IMR-90 (cell line): ENCODE measurements at regions not wholly inside any gene's neighbourhood (a gene's known extent, or its start where the extent isn't known, plus 50 kb on each side); places are given as distances from the start of the nearest gene placed in this dataset.

Experiments
- ATAC-seq: fragments of 200-7000 bp; cut with Tn5 transposase; 2 replicates; pipeline ENCODE4 v1.9.1; 2020; ENCODE audit warnings: low read depth, mild to moderate bottlenecking, moderate library complexity
- BruUV-seq: library from RNA; stranded (reverse); fragments of 400-500 nt; replicated peaks from 2 replicates; lab custom pipeline; 2021; lab: Mats Ljungman, UMichigan
- CTCF ChIA-PET: fragments of 300-600 bp; formaldehyde crosslinking; extraction: SDS; loops from one replicate; lab custom pipeline; 2021; ENCODE audit warnings: antibody characterized with exemption; lab: Yijun Ruan, JAX
- POLR2A ChIA-PET: fragments of 300-600 bp; sonication (Branson Sonifier 250); formaldehyde crosslinking; loops from one replicate; lab custom pipeline; 2022; ENCODE audit warnings: antibody characterized with exemption; ENCODE audit not compliant: unreplicated experiment; lab: Charles Lee
- DNase-seq: peaks from one replicate; pipeline ENCODE4 v3.0.0; 2013
- H2AFZ ChIP-seq: replicated peaks from 2 replicates; pipeline ENCODE3; 2013; ENCODE audit warnings: low read length, mild to moderate bottlenecking; ENCODE audit not compliant: poor library complexity
- H2AK5ac ChIP-seq: 2 replicates; pipeline ENCODE4 v1.6.1; 2013; ENCODE audit warnings: low read depth, low read length, inconsistent platforms
- H2AK9ac ChIP-seq: replicated peaks from 2 replicates; pipeline ENCODE3; 2013; ENCODE audit warnings: mild to moderate bottlenecking, low read depth, low read length, moderate library complexity; ENCODE audit not compliant: poor library complexity
- H2BK120ac ChIP-seq: 2 replicates; pipeline ENCODE4 v1.6.1; 2013; ENCODE audit warnings: low read depth, low read length, inconsistent platforms
- H2BK15ac ChIP-seq: 3 replicates; pipeline ENCODE4 v1.6.1; 2013; ENCODE audit warnings: low read depth, low read length, inconsistent platforms
- H2BK20ac ChIP-seq: 2 replicates; pipeline ENCODE4 v1.6.1; 2013; ENCODE audit warnings: low read depth, mild to moderate bottlenecking, inconsistent platforms, low read length, moderate library complexity
- H2BK5ac ChIP-seq: 2 replicates; pipeline ENCODE4 v1.6.1; 2013; ENCODE audit warnings: mild to moderate bottlenecking, low read depth, low read length, inconsistent platforms; ENCODE audit not compliant: poor library complexity, severe bottlenecking
- H3K14ac ChIP-seq: replicated peaks from 2 replicates; pipeline ENCODE4 v1.6.1; 2013; ENCODE audit warnings: low read depth, low read length, inconsistent platforms
- H3K18ac ChIP-seq: 2 replicates; pipeline ENCODE4 v1.6.1; 2013; ENCODE audit warnings: low read depth, low read length, control low read depth
- H3K23ac ChIP-seq: 2 replicates; pipeline ENCODE4 v1.6.1; 2013; ENCODE audit warnings: low read depth, low read length, inconsistent platforms
- H3K27ac ChIP-seq: 2 replicates; pipeline ENCODE4 v1.5.1; 2013; ENCODE audit warnings: mild to moderate bottlenecking, control low read depth, low read length; ENCODE audit not compliant: insufficient read depth
- H3K27me3 ChIP-seq: 2 replicates; pipeline ENCODE4 v1.6.1; 2013; ENCODE audit warnings: low read length; ENCODE audit not compliant: control insufficient read depth, insufficient read depth
- H3K36me3 ChIP-seq: 2 replicates; pipeline ENCODE4 v1.6.1; 2013; ENCODE audit warnings: low read length, mixed read lengths; ENCODE audit not compliant: control insufficient read depth, insufficient read depth
- H3K4ac ChIP-seq: 2 replicates; pipeline ENCODE4 v1.6.1; 2013; ENCODE audit warnings: low read depth, low read length, inconsistent platforms
- H3K4me1 ChIP-seq: 2 replicates; pipeline ENCODE4 v1.6.1; 2013; ENCODE audit warnings: low read length, mixed read lengths; ENCODE audit not compliant: control insufficient read depth, insufficient read depth
- H3K4me2 ChIP-seq: 2 replicates; pipeline ENCODE4 v1.6.1; 2013; ENCODE audit warnings: low read depth, mild to moderate bottlenecking, control low read depth, low read length, moderate library complexity
- H3K4me3 ChIP-seq: 2 replicates; pipeline ENCODE4 v1.5.1; 2013; ENCODE audit warnings: low read depth, mild to moderate bottlenecking, control low read depth, low read length, moderate library complexity; ENCODE audit not compliant: insufficient read depth
- H3K56ac ChIP-seq: 2 replicates; pipeline ENCODE4 v1.6.1; 2013; ENCODE audit warnings: low read length, inconsistent platforms; ENCODE audit not compliant: insufficient read depth; ENCODE audit errors: extremely low read depth
- H3K79me1 ChIP-seq, 2 experiments: 2 replicates each; pipeline ENCODE4 v1.6.1; 2013; ENCODE audit warnings: low read length in 2 of 2, inconsistent platforms in 1 of 2, low read depth in 1 of 2
- H3K9ac ChIP-seq: 2 replicates; pipeline ENCODE4 v1.6.1; 2013; ENCODE audit warnings: low read depth, low read length, control low read depth
- H3K9me1 ChIP-seq: 2 replicates; pipeline ENCODE4 v1.6.1; 2013; ENCODE audit warnings: low read length, inconsistent platforms; ENCODE audit not compliant: insufficient read depth
- H3K9me3 ChIP-seq: 2 replicates; pipeline ENCODE4 v1.6.1; 2013; ENCODE audit warnings: low read length; ENCODE audit not compliant: control insufficient read depth, insufficient read depth
- H4K20me1 ChIP-seq: 2 replicates; pipeline ENCODE4 v1.6.1; 2013; ENCODE audit warnings: low read length, inconsistent platforms; ENCODE audit not compliant: insufficient read depth
- H4K5ac ChIP-seq: 2 replicates; pipeline ENCODE4 v1.6.1; 2013; ENCODE audit warnings: mild to moderate bottlenecking, low read depth, low read length, control low read depth
- H4K8ac ChIP-seq, 2 experiments: 2 replicates each; pipeline ENCODE4 v1.6.1; 2013; ENCODE audit warnings: low read depth in 2 of 2, low read length in 2 of 2, control low read depth in 1 of 2, inconsistent platforms in 1 of 2
- H4K91ac ChIP-seq: 2 replicates; pipeline ENCODE4 v1.6.1; 2013; ENCODE audit warnings: low read depth, low read length, inconsistent platforms; ENCODE audit not compliant: insufficient read depth
- BHLHE40 ChIP-seq: fragments of 150-350 bp; IDR thresholded peaks from 2 replicates; pipeline ENCODE4 v1.6.1; 2016; ENCODE audit warnings: mild to moderate bottlenecking, low read depth, low read length
- CEBPB ChIP-seq: IDR thresholded peaks from 2 replicates; pipeline ENCODE4 v1.6.1; 2012; ENCODE audit warnings: low read depth, low read length, improper control_type of control experiment
- CHD1 ChIP-seq: IDR thresholded peaks from 2 replicates; pipeline ENCODE4 v1.6.1; 2012; ENCODE audit warnings: low read depth, low read length, improper control_type of control experiment
- CTCF ChIP-seq: conservative IDR thresholded peaks from 2 replicates; pipeline ENCODE4 v1.5.1; 2012; ENCODE audit warnings: mild to moderate bottlenecking, low read depth, low read length, improper control_type of control experiment
- ELK1 ChIP-seq: fragments of 150-350 bp; IDR thresholded peaks from 2 replicates; pipeline ENCODE4 v1.6.1; 2016; ENCODE audit warnings: low read depth, mild to moderate bottlenecking, low read length, moderate library complexity, borderline replicate concordance
- FOS ChIP-seq: fragments of 150-350 bp; IDR thresholded peaks from 2 replicates; pipeline ENCODE4 v1.6.1; 2016; ENCODE audit warnings: low read depth, low read length
- MAFK ChIP-seq: IDR thresholded peaks from 2 replicates; pipeline ENCODE4 v1.6.1; 2012; ENCODE audit warnings: low read depth, low read length, improper control_type of control experiment
- MXI1 ChIP-seq: IDR thresholded peaks from 2 replicates; pipeline ENCODE4 v1.6.1; 2012; ENCODE audit warnings: low read depth, mild to moderate bottlenecking, low read length, moderate library complexity, borderline replicate concordance
- NFE2L2 ChIP-seq: fragments of 150-350 bp; IDR thresholded peaks from 2 replicates; pipeline ENCODE4 v1.6.1; 2016; ENCODE audit warnings: low read depth, mild to moderate bottlenecking, low read length
- POLR2A ChIP-seq: IDR thresholded peaks from 2 replicates; pipeline ENCODE4 v1.6.1; 2012; ENCODE audit warnings: mild to moderate bottlenecking, low read depth, low read length
- RAD21 ChIP-seq: IDR thresholded peaks from 2 replicates; pipeline ENCODE4 v1.6.1; 2012; ENCODE audit warnings: low read length, improper control_type of control experiment
- RCOR1 ChIP-seq: IDR thresholded peaks from 2 replicates; pipeline ENCODE4 v1.6.1; 2012; ENCODE audit warnings: mild to moderate bottlenecking, low read length, improper control_type of control experiment; ENCODE audit not compliant: insufficient replicate concordance
- RFX5 ChIP-seq: IDR thresholded peaks from 2 replicates; pipeline ENCODE4 v1.8.0; 2012; ENCODE audit warnings: low read depth, mild to moderate bottlenecking, low read length, moderate library complexity
- SMC3 ChIP-seq: fragments of 150-350 bp; IDR thresholded peaks from 2 replicates; pipeline ENCODE4 v1.6.1; 2016; ENCODE audit warnings: low read depth, mild to moderate bottlenecking, antibody characterized with exemption, low read length, moderate library complexity
- USF2 ChIP-seq: fragments of 150-350 bp; IDR thresholded peaks from 2 replicates; pipeline ENCODE4 v1.6.1; 2017; ENCODE audit warnings: mild to moderate bottlenecking, antibody characterized with exemption, low read length, low read depth
- WGBS, 2 experiments: methylation state at CpG; one replicate each; pipeline versions ENCODE4 v1.1.5 to v1.1.7; 2013; ENCODE audit warnings: missing lambda C conversion rate in 2 of 2; ENCODE audit not compliant: insufficient read length in 1 of 2; ENCODE audit errors: extremely low coverage in 2 of 2; 5-methylcytosine and 5-hydroxymethylcytosine counted together
- dilution Hi-C: fragments of 300-500 bp; cut with HindIII; formaldehyde crosslinking; loops from one replicate; pipeline ENCODE4 v1.14.3; 2018; ENCODE audit warnings: low sequenced_read_pairs; ENCODE audit not compliant: unreplicated experiment
- in situ Hi-C: fragments of 300-500 bp; cut with MboI; formaldehyde crosslinking; loops from 3 replicates; pipeline ENCODE4 v1.14.3; 2019; ENCODE audit warnings: low sequenced_read_pairs, inconsistent platforms, mixed read lengths
- intact Hi-C: fragments of 100-400 bp; cut with micrococcal nuclease; formaldehyde crosslinking; loops from 2 replicates; pipeline ENCODE4 v1.10.0; 2022

GRCh38 chr5:2200261-2200950, 317.7 kb upstream of the IRX4 start:
- Histone ChIP-seq H3K27ac (no peak overlapping the region), H3K9me1 (no peaks in the 10 kb centered on the region), H3K56ac (no peak overlapping the region), H3K4me3 (no peak overlapping the region), H3K4me1 (no peaks in the 10 kb centered on the region), H4K91ac (no peak overlapping the region), H4K20me1 (no peaks in the 10 kb centered on the region), H2AK5ac (no peak overlapping the region), H2BK5ac (no peak overlapping the region), H4K5ac (no peak overlapping the region), H4K8ac (no peak overlapping the region), H3K36me3 (no peaks in the 10 kb centered on the region), H3K23ac (no peak overlapping the region), H3K4ac (no peak overlapping the region), H3K18ac (no peak overlapping the region), H3K14ac (no peak overlapping the region), H3K9ac (no peak overlapping the region), H3K9me3 (peaks cover 34% of the 10 kb centered on the region), H3K27me3 (no peaks in the 10 kb centered on the region), H2AFZ (no peak overlapping the region), H2BK15ac (no peak overlapping the region), H2BK20ac (no peak overlapping the region), H2BK120ac (no peak overlapping the region), H3K79me1 (no peaks in the 10 kb centered on the region), H2AK9ac (no peak overlapping the region), H3K4me2 (no peak overlapping the region)
- dilution Hi-C loops (no loop called here), in situ Hi-C loops (no loop called here), intact Hi-C loops (no loop called here)
- ChIA-PET POLR2A (no interaction called here), CTCF (no interaction called here)
- no peak for DNase-seq
- no peak for ATAC-seq
- 55% methylated on average over 9 of the region's 15 CpGs; no CpG with 5 or more reads in 1 of the 2 experiments for WGBS, 2 experiments
- TF ChIP-seq POLR2A (no peak), CHD1 (no peak), BHLHE40 (no peak), SMC3 (no peak), USF2 (no peak), RFX5 (no peak), CEBPB (no peak), FOS (no peak), MAFK (no peak), RAD21 (no peak), NFE2L2 (no peak), ELK1 (no peak), RCOR1 (no peak), MXI1 (no peak), CTCF (no peak)
- no TSS peak for BruUV-seq
